GM06990 (cell line): ENCODE measurements at regions not wholly inside any gene's neighbourhood (a gene's known extent, or its start where the extent isn't known, plus 50 kb on each side); places are given as distances from the start of the nearest gene placed in this dataset.

Source experiments
- DNase-seq: peaks from one replicate; pipeline ENCODE4 v3.0.0-alpha.2; 2011; ENCODE audit not compliant: insufficient read length; ENCODE audit errors: extremely low read depth
- H3K27me3 ChIP-seq: replicated peaks from 2 replicates; pipeline ENCODE4 v1.6.0; 2011; ENCODE audit warnings: low read length; ENCODE audit not compliant: control insufficient read depth, insufficient read depth
- H3K36me3 ChIP-seq: 2 replicates; pipeline ENCODE4 v1.5.1; 2011; ENCODE audit warnings: low read length; ENCODE audit not compliant: control insufficient read depth, insufficient read depth
- H3K4me3 ChIP-seq: replicated peaks from 2 replicates; pipeline ENCODE4 v1.5.1; 2011; ENCODE audit warnings: low read depth, mild to moderate bottlenecking, control low read depth, low read length
- TF ChIP-seq, protein P1 (sequence below): IDR thresholded peaks from 2 replicates; pipeline ENCODE4 v1.5.1; 2011; ENCODE audit warnings: low read length, control low read depth, mild to moderate bottlenecking, inconsistent platforms; ENCODE audit not compliant: insufficient read depth, poor library complexity, severe bottlenecking

DNA sequence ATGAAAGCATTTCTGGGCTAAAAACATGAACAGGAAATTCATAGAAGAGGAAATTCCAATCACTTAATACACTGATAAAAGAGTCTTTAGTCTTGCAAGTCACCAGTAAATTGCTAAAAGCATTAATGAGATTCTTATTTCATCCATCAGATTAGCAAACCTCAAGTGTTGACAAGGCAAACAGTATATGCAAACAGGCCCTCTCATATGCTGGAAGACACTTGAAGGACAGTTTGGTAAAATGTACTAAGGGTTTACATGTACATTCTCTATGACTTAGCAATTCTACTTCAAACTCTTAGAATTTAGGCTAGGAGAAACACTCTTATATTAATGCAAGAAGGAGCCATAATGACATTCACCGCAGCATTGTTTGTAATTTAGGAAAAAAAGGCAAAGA is 586.1 kb upstream of the GBE1 start:
- Histone ChIP-seq H3K27me3 (no peaks in the 10 kb centered on the region), H3K4me3 (no peak overlapping the region), H3K36me3 (no peaks in the 10 kb centered on the region)
- TF ChIP-seq, protein P1, sequence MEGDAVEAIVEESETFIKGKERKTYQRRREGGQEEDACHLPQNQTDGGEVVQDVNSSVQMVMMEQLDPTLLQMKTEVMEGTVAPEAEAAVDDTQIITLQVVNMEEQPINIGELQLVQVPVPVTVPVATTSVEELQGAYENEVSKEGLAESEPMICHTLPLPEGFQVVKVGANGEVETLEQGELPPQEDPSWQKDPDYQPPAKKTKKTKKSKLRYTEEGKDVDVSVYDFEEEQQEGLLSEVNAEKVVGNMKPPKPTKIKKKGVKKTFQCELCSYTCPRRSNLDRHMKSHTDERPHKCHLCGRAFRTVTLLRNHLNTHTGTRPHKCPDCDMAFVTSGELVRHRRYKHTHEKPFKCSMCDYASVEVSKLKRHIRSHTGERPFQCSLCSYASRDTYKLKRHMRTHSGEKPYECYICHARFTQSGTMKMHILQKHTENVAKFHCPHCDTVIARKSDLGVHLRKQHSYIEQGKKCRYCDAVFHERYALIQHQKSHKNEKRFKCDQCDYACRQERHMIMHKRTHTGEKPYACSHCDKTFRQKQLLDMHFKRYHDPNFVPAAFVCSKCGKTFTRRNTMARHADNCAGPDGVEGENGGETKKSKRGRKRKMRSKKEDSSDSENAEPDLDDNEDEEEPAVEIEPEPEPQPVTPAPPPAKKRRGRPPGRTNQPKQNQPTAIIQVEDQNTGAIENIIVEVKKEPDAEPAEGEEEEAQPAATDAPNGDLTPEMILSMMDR: no peak
- no peak for DNase-seq

DNA sequence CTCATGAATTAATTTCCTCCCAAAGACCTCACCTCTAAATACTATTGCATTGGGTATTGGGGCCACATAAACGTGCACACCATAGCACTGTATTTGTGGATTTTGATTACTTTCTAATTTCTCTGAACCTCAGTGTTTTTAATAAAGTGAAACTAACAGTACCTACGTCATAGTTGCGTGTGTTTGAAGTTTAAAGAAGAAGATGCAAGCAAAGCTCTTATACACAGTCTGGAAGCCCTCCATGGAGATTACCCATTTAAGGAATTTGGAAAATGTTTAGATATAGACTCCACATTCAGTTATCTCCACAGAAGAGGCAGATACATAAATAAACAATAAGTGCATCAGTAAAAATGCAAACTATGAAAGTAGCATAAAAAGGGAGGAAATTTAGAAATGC is 581.1 kb upstream of the GBE1 start:
- Histone ChIP-seq H3K36me3 (no peaks in the 10 kb centered on the region), H3K4me3 (no peak overlapping the region), H3K27me3 (no peaks in the 10 kb centered on the region)
- TF ChIP-seq, protein P1: no peak
- no peak for DNase-seq

DNA sequence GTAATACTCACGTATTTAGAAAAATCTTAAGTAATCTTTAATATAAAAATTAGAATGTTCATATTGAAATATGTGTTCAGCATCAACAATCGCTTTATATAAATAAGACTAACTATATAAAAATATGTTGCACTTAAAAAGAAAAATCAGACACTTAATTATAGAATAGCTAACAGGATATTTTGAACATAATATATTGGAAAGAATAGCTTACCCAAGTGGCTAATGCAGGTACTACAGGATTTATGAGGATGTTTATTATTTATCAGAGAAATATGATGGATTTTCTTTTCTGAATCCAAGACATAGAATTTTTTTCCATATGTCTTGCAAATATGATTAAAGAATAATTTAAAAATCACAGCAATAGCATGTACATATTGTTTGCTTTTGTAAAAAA is 567.9 kb upstream of the GBE1 start:
- DNase-seq: no peak
- TF ChIP-seq, protein P1: peak; percentile 9
- no peaks in the 10 kb centered on the region for H3K27me3 ChIP-seq
- H3K4me3 ChIP-seq: no peak overlapping the region
- H3K36me3 ChIP-seq: no peaks in the 10 kb centered on the region

DNA sequence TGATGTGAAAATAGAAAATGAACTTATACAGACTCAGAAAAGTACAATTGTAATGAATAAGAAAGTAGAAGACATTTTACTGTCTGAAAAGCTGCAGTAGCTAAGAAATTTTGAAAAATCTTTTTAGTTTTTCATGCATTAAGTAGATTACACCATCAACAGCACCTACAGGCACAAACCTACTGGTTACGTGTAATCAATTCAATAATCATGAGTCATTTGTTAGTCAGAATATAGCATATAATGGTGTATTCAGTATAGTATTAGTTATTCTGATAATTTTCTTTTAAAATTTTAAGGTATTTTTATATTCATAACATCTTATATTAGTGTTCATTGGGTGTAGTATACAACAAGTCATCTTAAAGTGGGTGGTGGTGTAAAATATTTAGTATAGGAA is 550.5 kb upstream of the GBE1 start:
- Histone ChIP-seq H3K36me3 (no peaks in the 10 kb centered on the region), H3K27me3 (no peaks in the 10 kb centered on the region), H3K4me3 (no peak overlapping the region)
- TF ChIP-seq, protein P1: no peak
- DNase-seq: no peak

DNA sequence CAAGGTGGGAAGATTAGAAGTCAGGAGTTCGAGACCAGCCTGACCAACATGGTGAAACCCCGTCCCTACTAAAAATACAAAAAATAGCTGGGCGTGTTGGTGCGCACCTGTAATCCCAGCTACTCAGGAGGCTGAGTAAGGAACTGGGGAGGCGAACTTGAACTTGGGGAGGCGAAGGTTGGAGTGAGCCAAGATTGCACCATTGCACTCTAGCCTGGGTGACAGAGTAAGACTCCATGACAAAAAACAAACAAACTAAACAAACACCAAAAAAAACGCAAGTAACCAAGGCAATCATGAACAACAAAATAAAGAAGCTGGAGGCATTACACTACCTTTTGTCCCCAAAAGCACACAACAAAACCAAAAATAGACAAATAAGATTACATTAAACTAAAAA is 547.3 kb upstream of the GBE1 start:
- H3K36me3 ChIP-seq: no peaks in the 10 kb centered on the region
- H3K27me3 ChIP-seq: no peaks in the 10 kb centered on the region
- DNase-seq: no peak
- no peak overlapping the region for H3K4me3 ChIP-seq
- TF ChIP-seq, protein P1: no peak

DNA sequence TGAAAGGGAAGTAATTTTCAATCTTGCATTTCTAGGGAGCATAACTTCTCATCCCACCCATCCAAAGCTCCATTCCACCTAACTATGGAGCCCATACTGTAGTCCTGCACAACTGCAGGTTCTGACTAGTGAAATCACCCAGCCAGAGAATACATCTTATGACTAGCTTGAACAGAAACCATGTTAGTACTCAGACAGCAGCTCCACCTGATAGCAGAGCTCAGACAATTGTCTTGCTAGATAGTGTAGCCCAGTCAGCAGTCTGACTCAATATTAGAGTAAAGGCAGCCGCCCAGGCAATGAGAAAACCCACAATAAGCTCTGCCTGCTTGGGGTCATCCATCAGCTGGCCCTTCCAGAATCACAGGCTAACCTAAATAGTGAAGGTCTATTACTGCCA is 544.7 kb upstream of the GBE1 start:
- H3K27me3 ChIP-seq: no peaks in the 10 kb centered on the region
- DNase-seq: no peak
- no peaks in the 10 kb centered on the region for H3K36me3 ChIP-seq
- no peak overlapping the region for H3K4me3 ChIP-seq
- TF ChIP-seq, protein P1: no peak
